ENCODE measurements at regions not wholly inside any gene's neighbourhood (a gene's known extent, or its start where the extent isn't known, plus 50 kb on each side); places are given as distances from the start of the nearest gene placed in this dataset.
"Not testable (repeated sequence)": the region's sequence is repeated elsewhere in the genome, so short reads cannot be mapped to it uniquely, and the experiment has no call there.

GRCh38 chr3:153055779-153056178 is 106.2 kb upstream of the RAP2B start:
- Mint-ChIP-seq H3K9me3 (peaks cover 2% of the 10 kb centered on the region; the same call in 2 of the 3 replicates), H3K4me3 (no peak overlapping the region), H3K27me3 (ENCODE audit: insufficient read depth, low read depth, poor library complexity) (no peaks in the 10 kb centered on the region), H3K4me1 (no peaks in the 10 kb centered on the region), H3K36me3 (ENCODE audit: low read depth) (no peaks in the 10 kb centered on the region), H3K27ac (no peak overlapping the region)
- Histone ChIP-seq H3K4me1 (ENCODE audit: insufficient read depth) (no peaks in the 10 kb centered on the region), H3K79me2 (replicated peaks; ENCODE audit: insufficient read depth) (no peaks in the 10 kb centered on the region), H3K27ac (ENCODE audit: low read depth) (no peak overlapping the region), H3K4me3 (no peak overlapping the region), H3F3A (replicated peaks; ENCODE audit: low read depth) (no peaks in the 10 kb centered on the region), H3K9me2 (ENCODE audit: insufficient read depth) (peaks cover 4% of the 10 kb centered on the region; the same call in 1 of the 2 replicates), H2AFZ (no peak overlapping the region), H3K36me3 (ENCODE audit: insufficient read depth) (no peaks in the 10 kb centered on the region), H3K4me2 (no peak overlapping the region), H4K20me1 (replicated peaks; ENCODE audit: insufficient read depth) (no peaks in the 10 kb centered on the region), H3K27me3 (ENCODE audit: insufficient read depth) (no peaks in the 10 kb centered on the region)
- DNase-seq (ENCODE audit: low spot score) (no peak), ATAC-seq (no peak)
- TF ChIP-seq CREB1 (CRISPR knock-in tag; IDR thresholded peaks at IDR 0.05; ENCODE audit: low read depth) (no peak), NANOG (IDR thresholded peaks at IDR 0.05; ENCODE audit: borderline replicate concordance) (no peak), REST (IDR thresholded peaks at IDR 0.05; ENCODE audit: unreplicated experiment) (no peak), JUNB (IDR thresholded peaks at IDR 0.05; ENCODE audit: unreplicated experiment) (no peak), STAT1 (IDR thresholded peaks at IDR 0.05; ENCODE audit: unreplicated experiment) (no peak), POLR2AphosphoS5 (IDR thresholded peaks at IDR 0.05; ENCODE audit: low read depth) (no peak), CTCF (conservative IDR thresholded peaks at IDR 0.05; ENCODE audit: low read depth in 2 of 2) (no peak), ZNF331 (CRISPR knock-in tag; IDR thresholded peaks at IDR 0.05; ENCODE audit: low read depth) (no peak)
- TF ChIP-seq, protein P1, sequence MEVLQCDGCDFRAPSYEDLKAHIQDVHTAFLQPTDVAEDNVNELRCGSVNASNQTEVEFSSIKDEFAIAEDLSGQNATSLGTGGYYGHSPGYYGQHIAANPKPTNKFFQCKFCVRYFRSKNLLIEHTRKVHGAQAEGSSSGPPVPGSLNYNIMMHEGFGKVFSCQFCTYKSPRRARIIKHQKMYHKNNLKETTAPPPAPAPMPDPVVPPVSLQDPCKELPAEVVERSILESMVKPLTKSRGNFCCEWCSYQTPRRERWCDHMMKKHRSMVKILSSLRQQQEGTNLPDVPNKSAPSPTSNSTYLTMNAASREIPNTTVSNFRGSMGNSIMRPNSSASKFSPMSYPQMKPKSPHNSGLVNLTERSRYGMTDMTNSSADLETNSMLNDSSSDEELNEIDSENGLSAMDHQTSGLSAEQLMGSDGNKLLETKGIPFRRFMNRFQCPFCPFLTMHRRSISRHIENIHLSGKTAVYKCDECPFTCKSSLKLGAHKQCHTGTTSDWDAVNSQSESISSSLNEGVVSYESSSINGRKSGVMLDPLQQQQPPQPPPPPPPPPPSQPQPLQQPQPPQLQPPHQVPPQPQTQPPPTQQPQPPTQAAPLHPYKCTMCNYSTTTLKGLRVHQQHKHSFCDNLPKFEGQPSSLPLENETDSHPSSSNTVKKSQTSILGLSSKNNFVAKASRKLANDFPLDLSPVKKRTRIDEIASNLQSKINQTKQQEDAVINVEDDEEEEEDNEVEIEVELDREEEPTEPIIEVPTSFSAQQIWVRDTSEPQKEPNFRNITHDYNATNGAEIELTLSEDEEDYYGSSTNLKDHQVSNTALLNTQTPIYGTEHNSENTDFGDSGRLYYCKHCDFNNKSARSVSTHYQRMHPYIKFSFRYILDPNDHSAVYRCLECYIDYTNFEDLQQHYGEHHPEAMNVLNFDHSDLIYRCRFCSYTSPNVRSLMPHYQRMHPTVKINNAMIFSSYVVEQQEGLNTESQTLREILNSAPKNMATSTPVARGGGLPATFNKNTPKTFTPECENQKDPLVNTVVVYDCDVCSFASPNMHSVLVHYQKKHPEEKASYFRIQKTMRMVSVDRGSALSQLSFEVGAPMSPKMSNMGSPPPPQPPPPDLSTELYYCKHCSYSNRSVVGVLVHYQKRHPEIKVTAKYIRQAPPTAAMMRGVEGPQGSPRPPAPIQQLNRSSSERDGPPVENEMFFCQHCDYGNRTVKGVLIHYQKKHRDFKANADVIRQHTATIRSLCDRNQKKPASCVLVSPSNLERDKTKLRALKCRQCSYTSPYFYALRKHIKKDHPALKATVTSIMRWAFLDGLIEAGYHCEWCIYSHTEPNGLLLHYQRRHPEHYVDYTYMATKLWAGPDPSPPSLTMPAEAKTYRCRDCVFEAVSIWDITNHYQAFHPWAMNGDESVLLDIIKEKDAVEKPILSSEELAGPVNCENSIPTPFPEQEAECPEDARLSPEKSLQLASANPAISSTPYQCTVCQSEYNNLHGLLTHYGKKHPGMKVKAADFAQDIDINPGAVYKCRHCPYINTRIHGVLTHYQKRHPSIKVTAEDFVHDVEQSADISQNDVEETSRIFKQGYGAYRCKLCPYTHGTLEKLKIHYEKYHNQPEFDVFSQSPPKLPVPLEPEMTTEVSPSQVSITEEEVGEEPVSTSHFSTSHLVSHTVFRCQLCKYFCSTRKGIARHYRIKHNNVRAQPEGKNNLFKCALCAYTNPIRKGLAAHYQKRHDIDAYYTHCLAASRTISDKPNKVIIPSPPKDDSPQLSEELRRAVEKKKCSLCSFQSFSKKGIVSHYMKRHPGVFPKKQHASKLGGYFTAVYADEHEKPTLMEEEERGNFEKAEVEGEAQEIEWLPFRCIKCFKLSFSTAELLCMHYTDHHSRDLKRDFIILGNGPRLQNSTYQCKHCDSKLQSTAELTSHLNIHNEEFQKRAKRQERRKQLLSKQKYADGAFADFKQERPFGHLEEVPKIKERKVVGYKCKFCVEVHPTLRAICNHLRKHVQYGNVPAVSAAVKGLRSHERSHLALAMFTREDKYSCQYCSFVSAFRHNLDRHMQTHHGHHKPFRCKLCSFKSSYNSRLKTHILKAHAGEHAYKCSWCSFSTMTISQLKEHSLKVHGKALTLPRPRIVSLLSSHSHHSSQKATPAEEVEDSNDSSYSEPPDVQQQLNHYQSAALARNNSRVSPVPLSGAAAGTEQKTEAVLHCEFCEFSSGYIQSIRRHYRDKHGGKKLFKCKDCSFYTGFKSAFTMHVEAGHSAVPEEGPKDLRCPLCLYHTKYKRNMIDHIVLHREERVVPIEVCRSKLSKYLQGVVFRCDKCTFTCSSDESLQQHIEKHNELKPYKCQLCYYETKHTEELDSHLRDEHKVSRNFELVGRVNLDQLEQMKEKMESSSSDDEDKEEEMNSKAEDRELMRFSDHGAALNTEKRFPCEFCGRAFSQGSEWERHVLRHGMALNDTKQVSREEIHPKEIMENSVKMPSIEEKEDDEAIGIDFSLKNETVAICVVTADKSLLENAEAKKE (CRISPR knock-in tag; IDR thresholded peaks at IDR 0.05) = no peak

DNA sequence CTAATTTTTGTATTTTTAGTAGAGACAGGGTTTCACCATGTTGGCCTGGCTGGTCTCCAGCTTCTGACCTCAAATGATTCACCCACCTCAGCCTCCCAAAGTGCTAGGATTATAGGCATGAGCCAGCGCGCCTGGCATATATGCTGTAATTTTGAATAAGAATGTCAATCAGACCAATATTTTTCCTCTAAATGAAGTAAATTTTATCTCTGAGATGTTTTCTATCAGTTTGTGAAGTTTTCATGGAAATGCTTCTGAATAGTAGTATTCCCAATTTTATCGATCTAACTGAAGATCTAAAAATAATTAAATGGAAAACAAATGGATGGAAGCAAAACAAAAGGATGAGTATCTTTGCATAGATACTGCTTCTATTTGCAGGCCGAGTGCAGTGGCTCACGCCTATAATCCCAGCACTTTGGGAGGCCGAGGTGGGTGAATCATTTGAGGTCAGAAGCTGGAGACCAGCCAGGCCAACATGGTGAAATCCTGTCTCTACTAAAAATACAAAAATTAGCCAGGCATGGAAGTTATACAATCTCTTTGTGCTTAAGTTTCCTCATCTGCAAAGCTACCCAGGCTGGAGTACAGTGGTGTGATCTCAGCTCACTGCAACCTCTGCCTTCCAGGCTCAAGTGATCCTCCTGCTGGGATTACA is 103.9 kb upstream of the RAP2B start:
- DNase-seq (ENCODE audit: low spot score) = not testable (repeated sequence)

More for the DNA sequence above, 103.9 kb upstream of the RAP2B start:
- not testable (repeated sequence) for H3K9me3 Mint-ChIP-seq; H3K27ac ChIP-seq (ENCODE audit: low read depth); H3K27ac Mint-ChIP-seq; H3K36me3 Mint-ChIP-seq (ENCODE audit: low read depth); ATAC-seq; H4K20me1 ChIP-seq (replicated peaks; ENCODE audit: insufficient read depth); H3K4me2 ChIP-seq; H3K4me3 ChIP-seq; H3K4me3 Mint-ChIP-seq; H3K4me1 ChIP-seq (ENCODE audit: insufficient read depth); H3K79me2 ChIP-seq (replicated peaks; ENCODE audit: insufficient read depth); H3K27me3 Mint-ChIP-seq (ENCODE audit: insufficient read depth, low read depth, poor library complexity); H3K4me1 Mint-ChIP-seq; H3K36me3 ChIP-seq (ENCODE audit: insufficient read depth); H3F3A ChIP-seq (replicated peaks; ENCODE audit: low read depth); H3K27me3 ChIP-seq (ENCODE audit: insufficient read depth); H3K9me2 ChIP-seq (ENCODE audit: insufficient read depth)
- peak overlapping the region; percentile 52; the same call in 1 of the 2 replicates for H2AFZ ChIP-seq

All from GM23338 (cell line).